ENCODE measurements at regions not wholly inside any gene's neighbourhood (a gene's known extent, or its start where the extent isn't known, plus 50 kb on each side); places are given as distances from the start of the nearest gene placed in this dataset.

- H3K9me3 ChIP-seq (ENCODE audit: low read length) = no peaks in the 10 kb centered on the region
- H3K4me2 ChIP-seq (ENCODE audit: low read depth, low read length) = no peak overlapping the region
- FAIRE-seq (no peak), ATAC-seq (no peak), DNase-seq (ENCODE audit: low spot score) (no peak)
- H3K27ac ChIP-seq (ENCODE audit: extremely low read length, insufficient read depth, low read length) = no peak overlapping the region
- TF ChIP-seq PAX8 (CRISPR knock-in tag; IDR thresholded peaks at IDR 0.05; ENCODE audit: borderline replicate concordance) (no peak), FOXP1 (IDR thresholded peaks at IDR 0.05) (no peak), FOXP1 (CRISPR knock-in tag; IDR thresholded peaks at IDR 0.05) (no peak), YY1 (IDR thresholded peaks at IDR 0.05; ENCODE audit: insufficient read depth, insufficient replicate concordance, low read depth, low read length) (no peak), IRX3 (CRISPR knock-in tag; IDR thresholded peaks at IDR 0.05; ENCODE audit: borderline replicate concordance, low read depth) (no peak), PHF21A (CRISPR knock-in tag; IDR thresholded peaks at IDR 0.05) (no peak), PRMT3 (CRISPR knock-in tag; IDR thresholded peaks at IDR 0.05; ENCODE audit: borderline replicate concordance, low read depth) (no peak), POLR2G (IDR thresholded peaks at IDR 0.05; ENCODE audit: low read depth, low read length) (no peak), SIX1 (CRISPR knock-in tag; IDR thresholded peaks at IDR 0.05; ENCODE audit: borderline replicate concordance) (no peak), JUN (CRISPR knock-in tag; IDR thresholded peaks at IDR 0.05) (no peak), KMT2A (CRISPR knock-in tag; IDR thresholded peaks at IDR 0.05) (no peak), USF2 (IDR thresholded peaks at IDR 0.05; ENCODE audit: low read depth, low read length) (no peak), USF2 (CRISPR knock-in tag; IDR thresholded peaks at IDR 0.05; ENCODE audit: borderline replicate concordance) (no peak), CBX5 (CRISPR knock-in tag; IDR thresholded peaks at IDR 0.05; ENCODE audit: borderline replicate concordance) (no peak), ZBED4 (CRISPR knock-in tag; IDR thresholded peaks at IDR 0.05; ENCODE audit: borderline replicate concordance) (no peak), MXD1 (CRISPR knock-in tag; IDR thresholded peaks at IDR 0.05) (no peak), ZFX (CRISPR knock-in tag; IDR thresholded peaks at IDR 0.05; ENCODE audit: low read depth) (no peak), RELA (CRISPR knock-in tag; IDR thresholded peaks at IDR 0.05) (no peak), ARNTL (CRISPR knock-in tag; IDR thresholded peaks at IDR 0.05) (no peak), HNRNPLL (IDR thresholded peaks at IDR 0.05; ENCODE audit: low read depth, low read length, poor library complexity, severe bottlenecking) (no peak), CC2D1A (CRISPR knock-in tag; IDR thresholded peaks at IDR 0.05) (no peak), NFKBIZ (CRISPR knock-in tag; IDR thresholded peaks at IDR 0.05) (no peak)
- H3K36me3 ChIP-seq (replicated peaks in 1 of 2; ENCODE audit: control insufficient read depth in 1 of 2, insufficient read depth in 2 of 2, low read length in 2 of 2) = no peaks in the 10 kb centered on the region
- POLR2A ChIA-PET = no interaction called here
- BruUV-seq (replicated peaks) = no TSS peak
- in situ Hi-C loops (cut with HindIII; ENCODE audit: extremely low pct_ligation_motif_present, low pct_unique_long_range_greater_than_20kb) (no loop called here), intact Hi-C loops (cut with micrococcal nuclease; ENCODE audit: unreplicated experiment) (no loop called here)
- no peaks in the 10 kb centered on the region for H4K20me1 ChIP-seq (ENCODE audit: insufficient read depth, low read length)
- CTCF ChIA-PET (ENCODE audit: low intra/inter-chr PET ratio, low total read pairs) = no interaction called here
- WGBS (ENCODE audit: low lambda C conversion rate) = 0% methylated on average over 2 of the region's 2 CpGs
- H3K79me2 ChIP-seq (ENCODE audit: insufficient read depth, low read length) = no peaks in the 10 kb centered on the region
- H3K9ac ChIP-seq (ENCODE audit: insufficient read depth, low read depth, low read length) = no peak overlapping the region
- no peak overlapping the region for H3K4me3 ChIP-seq (replicated peaks in 1 of 3; ENCODE audit: insufficient read depth in 1 of 3, low read depth in 2 of 3, low read length in 3 of 3)
- no peaks in the 10 kb centered on the region for H3K27me3 ChIP-seq (ENCODE audit: control insufficient read depth in 1 of 2, insufficient read depth in 2 of 2, low read length in 2 of 2)
- no peak overlapping the region for H2AFZ ChIP-seq (ENCODE audit: low read length)
- H3K4me1 ChIP-seq (ENCODE audit: insufficient read depth, low read length) = no peaks in the 10 kb centered on the region
Measured at GRCh38 chr9:29416204-29416603, 1842.9 kb upstream of the C9orf72 start.
